Muscle of leg (tissue), 3 donors: ENCODE measurements at regions not wholly inside any gene's neighbourhood (a gene's known extent, or its start where the extent isn't known, plus 50 kb on each side); places are given as distances from the start of the nearest gene placed in this dataset.

Experiments used
- DNase-seq: peaks from one replicate; pipeline ENCODE4 v3.0.0; 2013
- H3K27ac ChIP-seq: one replicate; pipeline ENCODE4 v1.5.1; 2013; ENCODE audit warnings: mild to moderate bottlenecking, low read length, control low read depth
- H3K27me3 ChIP-seq: one replicate; pipeline ENCODE4 v1.6.1; 2013; ENCODE audit warnings: low read length; ENCODE audit not compliant: control insufficient read depth, insufficient read depth
- H3K36me3 ChIP-seq: one replicate; pipeline ENCODE4 v1.6.1; 2013; ENCODE audit warnings: low read length; ENCODE audit not compliant: control insufficient read depth, insufficient read depth
- H3K4me1 ChIP-seq: one replicate; pipeline ENCODE4 v1.6.1; 2013; ENCODE audit warnings: low read length; ENCODE audit not compliant: control insufficient read depth, insufficient read depth
- H3K4me3 ChIP-seq: one replicate; pipeline ENCODE4 v1.5.1; 2013; ENCODE audit warnings: low read length, control low read depth
- H3K9me3 ChIP-seq: replicated peaks from 2 replicates; pipeline ENCODE4 v1.6.1; 2013; ENCODE audit warnings: low read depth, low read length; ENCODE audit not compliant: control insufficient read depth
- WGBS: methylation state at CpG from one replicate; pipeline ENCODE4 v1.1.5; 2013; ENCODE audit warnings: missing lambda C conversion rate; ENCODE audit not compliant: insufficient coverage; 5-methylcytosine and 5-hydroxymethylcytosine counted together

- H3K9me3 ChIP-seq, result no peaks in the 10 kb centered on the region
- H3K4me1 ChIP-seq, result no peaks in the 10 kb centered on the region
- no peak overlapping the region for H3K27ac ChIP-seq
- no peaks in the 10 kb centered on the region for H3K36me3 ChIP-seq
- no peak overlapping the region for H3K4me3 ChIP-seq
- WGBS, result 71% methylated on average over 4 of the region's 5 CpGs
- DNase-seq, result no peak
- peaks cover 2% of the 10 kb centered on the region for H3K27me3 ChIP-seq
Observed at GRCh38 chr10:126722726-126723125, 52.2 kb upstream of the C10orf90 start.

GRCh38 chr10:126723226-126723625 lies 52.7 kb upstream of the C10orf90 start:
- Histone ChIP-seq H3K36me3 (no peaks in the 10 kb centered on the region), H3K27ac (no peak overlapping the region), H3K9me3 (peaks cover 2% of the 10 kb centered on the region), H3K4me3 (no peak overlapping the region), H3K27me3 (no peaks in the 10 kb centered on the region), H3K4me1 (no peaks in the 10 kb centered on the region)
- DNase-seq, result no peak
- 92% methylated on average over 3 of the region's 5 CpGs for WGBS

GRCh38 chr10:126729314-126729870 lies 58.9 kb upstream of the C10orf90 start:
- no peak for DNase-seq

GRCh38 chr10:126730856-126731609 lies 60.5 kb upstream of the C10orf90 start:
- Histone ChIP-seq H3K9me3 (peaks cover 2% of the 10 kb centered on the region), H3K4me1 (peaks cover 20% of the 10 kb centered on the region), H3K27me3 (no peaks in the 10 kb centered on the region), H3K4me3 (no peak overlapping the region), H3K27ac (peak overlapping the region; percentile 62), H3K36me3 (no peaks in the 10 kb centered on the region)
- peak; percentile 12 for DNase-seq
- 100% methylated on average over 1 of the region's 4 CpGs for WGBS

More at GRCh38 chr10:126729314-126729870, 58.9 kb upstream of the C10orf90 start:
- Histone ChIP-seq H3K27me3 (no peaks in the 10 kb centered on the region), H3K36me3 (no peaks in the 10 kb centered on the region), H3K9me3 (peaks cover 2% of the 10 kb centered on the region), H3K4me3 (no peak overlapping the region), H3K4me1 (peaks cover 20% of the 10 kb centered on the region), H3K27ac (no peak overlapping the region)
- 80% methylated on average over 1 of the region's 6 CpGs for WGBS

- Histone ChIP-seq H3K27ac (peak overlapping the region; percentile 66), H3K27me3 (no peaks in the 10 kb centered on the region), H3K4me1 (peaks cover 20% of the 10 kb centered on the region), H3K4me3 (no peak overlapping the region), H3K9me3 (peaks cover 2% of the 10 kb centered on the region), H3K36me3 (no peaks in the 10 kb centered on the region)
- DNase-seq, result peak; percentile 95
Observed at GRCh38 chr10:126731610-126731990, 61.1 kb upstream of the C10orf90 start.

GRCh38 chr10:126732308-126732707 lies 61.8 kb upstream of the C10orf90 start:
- H3K4me3 ChIP-seq, result no peak overlapping the region

GRCh38 chr10:126732868-126733267 lies 62.4 kb upstream of the C10orf90 start:
- WGBS, result 0% methylated on average over 1 of the region's 5 CpGs
- H3K36me3 ChIP-seq, result no peaks in the 10 kb centered on the region
- no peaks in the 10 kb centered on the region for H3K27me3 ChIP-seq
- H3K27ac ChIP-seq, result peak overlapping the region; percentile 66
- peaks cover 2% of the 10 kb centered on the region for H3K9me3 ChIP-seq
- no peak overlapping the region for H3K4me3 ChIP-seq
- H3K4me1 ChIP-seq, result peaks cover 20% of the 10 kb centered on the region
- peak; percentile 91 for DNase-seq

More at GRCh38 chr10:126732308-126732707, 61.8 kb upstream of the C10orf90 start:
- Histone ChIP-seq H3K27ac (peak overlapping the region; percentile 66), H3K27me3 (no peaks in the 10 kb centered on the region), H3K9me3 (peaks cover 2% of the 10 kb centered on the region), H3K36me3 (no peaks in the 10 kb centered on the region), H3K4me1 (peaks cover 20% of the 10 kb centered on the region)
- 63% methylated on average over 4 of the region's 5 CpGs for WGBS
- no peak for DNase-seq

GRCh38 chr10:126734015-126734414 lies 63.5 kb upstream of the C10orf90 start:
- Histone ChIP-seq H3K36me3 (no peaks in the 10 kb centered on the region), H3K4me1 (peaks cover 20% of the 10 kb centered on the region), H3K4me3 (no peak overlapping the region), H3K27me3 (no peaks in the 10 kb centered on the region), H3K9me3 (no peaks in the 10 kb centered on the region), H3K27ac (no peak overlapping the region)
- WGBS, result 27% methylated on average over 1 of the region's 3 CpGs
- peak; percentile 66 for DNase-seq

- 85% methylated on average over 3 of the region's 3 CpGs for WGBS
- H3K27ac ChIP-seq, result no peak overlapping the region
- no peaks in the 10 kb centered on the region for H3K9me3 ChIP-seq
- peaks cover 20% of the 10 kb centered on the region for H3K4me1 ChIP-seq
- no peaks in the 10 kb centered on the region for H3K27me3 ChIP-seq
- H3K4me3 ChIP-seq, result no peak overlapping the region
- no peaks in the 10 kb centered on the region for H3K36me3 ChIP-seq
- DNase-seq, result peak; percentile 33
Observed at GRCh38 chr10:126734967-126735366, 64.5 kb upstream of the C10orf90 start.

GRCh38 chr10:126736142-126736541 lies 65.6 kb upstream of the C10orf90 start:
- Histone ChIP-seq H3K27ac (no peak overlapping the region), H3K27me3 (no peaks in the 10 kb centered on the region), H3K36me3 (no peaks in the 10 kb centered on the region), H3K4me1 (peaks cover 17% of the 10 kb centered on the region), H3K9me3 (no peaks in the 10 kb centered on the region), H3K4me3 (no peak overlapping the region)
- DNase-seq, result no peak
- no CpG with 5 or more reads among the region's 5 CpGs for WGBS
